Hematopoietic multipotent progenitor cell treated with erythropoietin and hydrocortisone succinate and interleukin-3 and kit ligand, for 17 days (in vitro differentiated cells): ENCODE measurements at regions not wholly inside any gene's neighbourhood (a gene's known extent, or its start where the extent isn't known, plus 50 kb on each side); places are given as distances from the start of the nearest gene placed in this dataset.
"Not testable (repeated sequence)": the region's sequence is repeated elsewhere in the genome, so short reads cannot be mapped to it uniquely, and the experiment has no call there.

ENCODE experiments used
- DNase-seq: peaks from one replicate; pipeline ENCODE4 v3.0.0-alpha.2; 2015; ENCODE audit warnings: low spot score

- no peak for DNase-seq
Measured at GRCh38 chr2:131828164-131828561, 300.5 kb downstream of the CCDC74A start.

DNA sequence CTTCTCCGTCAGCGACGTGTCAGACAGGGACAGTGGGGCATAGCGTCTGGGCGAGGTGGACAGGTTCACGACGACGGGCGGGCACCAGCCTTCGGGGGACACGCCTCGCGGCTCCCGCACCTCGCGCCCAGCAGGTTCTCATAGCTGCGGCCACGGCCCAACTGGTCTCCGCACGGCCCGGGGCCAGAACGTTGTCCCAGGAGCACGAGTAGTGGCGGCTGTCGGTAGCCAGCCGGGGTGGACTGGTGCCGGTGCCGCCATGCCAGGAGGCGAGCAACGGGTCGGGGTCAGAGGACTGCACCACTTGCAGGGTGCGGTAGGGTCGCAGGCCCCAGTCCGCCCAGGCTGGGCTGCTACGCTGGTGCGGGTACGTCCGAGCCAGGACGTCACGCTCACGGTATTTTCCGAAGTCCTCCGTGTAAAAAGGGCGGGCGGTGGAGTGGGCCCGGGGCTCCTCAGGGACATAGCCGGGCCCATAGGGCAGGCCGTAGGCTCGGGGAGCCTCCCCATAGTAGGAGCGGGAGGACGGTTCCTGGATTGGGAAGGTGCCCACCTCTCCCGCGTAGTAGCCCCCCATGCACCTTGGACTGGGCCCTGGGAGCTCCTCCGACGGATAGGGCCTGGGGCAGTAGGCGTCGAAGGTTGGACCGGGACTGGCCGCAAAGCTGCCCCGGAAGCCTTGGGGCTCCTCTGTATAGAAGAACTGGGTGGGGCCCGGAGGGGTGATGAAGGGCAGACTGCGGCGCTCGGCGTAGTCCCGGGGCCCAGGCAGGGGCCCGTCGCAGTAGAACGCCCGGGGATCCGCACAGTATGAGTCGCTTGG is 301.2 kb downstream of the CCDC74A start:
- DNase-seq = not testable (repeated sequence)

GRCh38 chr2:131829456-131830241 is 302.0 kb downstream of the CCDC74A start:
- DNase-seq = not testable (repeated sequence)

DNA sequence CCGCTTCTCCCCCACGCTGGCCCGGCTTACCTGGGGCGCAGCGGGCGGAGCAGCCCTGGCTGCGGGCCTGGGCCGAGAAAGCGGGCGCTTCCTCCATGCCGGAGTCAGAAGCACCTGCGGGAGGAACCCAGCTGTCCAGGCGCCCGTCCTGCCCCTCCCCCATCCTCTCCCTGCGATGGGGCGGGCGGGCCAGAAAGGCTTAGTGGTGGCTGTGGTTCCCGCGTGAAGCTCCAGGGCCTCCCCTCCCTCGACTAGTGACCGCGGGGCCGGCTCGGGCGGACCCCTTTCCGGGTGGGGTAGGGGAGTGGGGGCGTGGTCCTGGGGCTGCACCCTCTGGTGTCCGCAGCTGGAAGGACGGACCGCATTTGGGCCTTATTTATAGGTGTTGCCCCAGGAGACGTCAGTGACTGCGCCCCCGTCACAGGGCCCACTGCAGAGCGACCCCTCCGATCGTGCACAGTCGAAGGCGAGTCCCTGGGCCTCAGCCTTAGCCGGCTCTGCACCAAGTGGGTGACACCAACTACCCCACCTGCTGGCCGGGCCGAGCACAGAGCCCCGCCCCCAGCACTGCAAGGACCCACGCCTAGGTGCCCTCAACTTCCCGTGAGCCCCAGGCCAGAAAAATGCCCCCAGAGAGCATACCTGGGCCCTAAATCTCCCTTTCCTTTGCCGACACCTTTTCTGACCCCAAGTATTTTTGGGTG is 302.7 kb downstream of the CCDC74A start:
- not testable (repeated sequence) for DNase-seq

GRCh38 chr2:131830946-131831310 is 303.2 kb downstream of the CCDC74A start:
- DNase-seq = not testable (repeated sequence)

DNA sequence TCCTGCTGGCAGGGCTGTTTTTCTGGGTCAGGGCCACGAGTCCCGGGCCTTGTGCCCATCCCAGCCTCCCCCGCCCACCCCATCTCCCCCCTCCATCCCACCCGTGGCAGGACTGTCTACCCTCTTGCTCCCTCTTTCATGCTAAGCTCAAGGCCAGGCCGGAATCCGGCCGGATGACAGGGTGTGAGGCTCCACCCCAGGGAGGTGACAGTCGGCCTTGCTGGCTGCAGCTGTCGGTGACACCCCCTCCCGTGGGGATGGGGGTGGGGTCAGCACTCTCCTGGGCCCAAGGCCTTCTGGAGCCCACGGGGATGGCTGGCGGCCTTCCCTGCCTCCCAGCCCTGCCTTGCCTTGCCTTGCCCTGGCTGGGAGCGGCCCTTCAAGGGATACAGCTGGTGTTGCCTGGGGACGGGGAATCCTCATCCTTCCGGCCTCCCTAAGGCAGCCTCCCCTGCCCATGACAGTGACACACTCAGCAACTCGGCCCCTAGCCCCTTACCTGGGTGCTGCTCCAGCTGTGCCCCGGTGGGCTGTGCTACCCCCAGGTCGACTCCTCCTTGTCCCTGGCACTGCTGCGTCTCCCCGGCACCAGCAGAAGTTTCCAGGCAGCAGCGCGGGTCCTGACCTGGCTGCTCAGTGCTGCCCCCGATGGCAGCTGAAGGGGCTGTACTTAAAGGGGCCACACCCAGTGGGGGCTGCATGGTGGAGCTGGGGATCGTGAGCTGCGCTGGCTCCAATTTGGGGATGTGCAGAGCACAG is 303.9 kb downstream of the CCDC74A start:
- not testable (repeated sequence) for DNase-seq

- not testable (repeated sequence) for DNase-seq
Measured at GRCh38 chr2:131832209-131832780, 304.6 kb downstream of the CCDC74A start.

- not testable (repeated sequence) for DNase-seq
Measured at GRCh38 chr2:131832917-131833316, 305.2 kb downstream of the CCDC74A start.

- DNase-seq = not testable (repeated sequence)
Measured at GRCh38 chr2:131833367-131834202, 305.9 kb downstream of the CCDC74A start.

DNA sequence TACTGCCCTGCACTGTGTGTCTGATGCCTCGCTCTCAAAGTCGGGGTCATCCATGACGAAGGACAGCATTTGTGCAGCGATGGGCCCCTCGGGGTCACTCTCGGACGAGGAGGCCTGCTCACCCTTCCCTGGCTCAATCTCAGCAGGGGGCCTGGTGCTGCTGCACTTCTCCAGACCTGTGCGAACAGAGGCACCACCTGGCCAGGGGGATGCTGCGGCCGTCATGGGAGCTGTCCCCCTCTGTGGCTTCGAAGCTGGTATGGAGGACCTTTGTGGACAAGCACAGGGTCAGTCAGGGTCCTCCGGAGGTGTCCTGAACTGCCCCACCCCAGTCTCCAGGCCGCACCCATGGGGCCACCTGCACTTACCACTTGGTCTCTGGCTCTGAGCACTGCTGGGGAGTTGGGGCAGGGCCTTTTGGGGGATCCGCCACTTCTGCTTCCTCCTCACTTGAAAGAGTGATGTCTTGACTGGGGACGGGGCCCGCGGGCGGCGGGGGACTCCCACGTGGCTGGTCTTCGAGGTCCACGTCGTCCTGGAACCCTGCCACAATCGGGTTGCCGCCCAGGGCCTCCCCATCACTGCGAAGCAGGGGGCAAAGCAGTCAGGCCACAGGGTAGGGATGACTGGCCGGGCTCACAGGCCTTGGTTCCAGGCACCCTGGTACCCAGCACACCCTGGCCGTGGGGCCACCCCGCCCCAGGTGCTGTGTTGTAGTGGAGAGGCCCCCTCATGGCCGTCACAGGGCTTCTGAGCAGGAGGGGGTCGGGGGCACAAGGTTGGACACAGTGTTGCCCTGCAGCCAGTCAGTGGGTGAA is 306.7 kb downstream of the CCDC74A start:
- DNase-seq = not testable (repeated sequence)

DNA sequence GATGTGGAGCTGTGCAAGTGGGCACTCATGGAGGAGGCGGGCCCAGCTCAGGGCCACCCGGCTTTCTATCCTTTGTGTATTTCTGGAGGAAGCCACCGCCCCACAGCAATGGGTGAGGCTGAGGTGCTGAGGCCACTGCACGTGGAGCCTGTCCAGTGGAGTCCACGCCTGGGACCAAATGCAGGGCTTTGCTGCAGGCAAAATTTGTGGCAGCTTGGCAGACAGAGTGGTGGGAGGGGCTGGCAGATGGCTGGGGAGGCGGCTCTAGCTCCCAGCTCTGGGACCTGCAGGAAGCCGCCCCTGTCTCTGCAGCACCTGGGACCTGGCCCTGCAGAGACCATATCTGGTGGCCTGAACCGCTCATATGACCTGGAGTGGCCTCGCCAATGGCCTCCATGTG is 307.3 kb downstream of the CCDC74A start:
- DNase-seq = not testable (repeated sequence)

- DNase-seq = no peak
Measured at GRCh38 chr2:131835621-131836091, 308.0 kb downstream of the CCDC74A start.

- not testable (repeated sequence) for DNase-seq
Measured at GRCh38 chr2:131836116-131836515, 308.4 kb downstream of the CCDC74A start.

GRCh38 chr2:131844044-131844443 is 316.4 kb downstream of the CCDC74A start:
- not testable (repeated sequence) for DNase-seq

DNA sequence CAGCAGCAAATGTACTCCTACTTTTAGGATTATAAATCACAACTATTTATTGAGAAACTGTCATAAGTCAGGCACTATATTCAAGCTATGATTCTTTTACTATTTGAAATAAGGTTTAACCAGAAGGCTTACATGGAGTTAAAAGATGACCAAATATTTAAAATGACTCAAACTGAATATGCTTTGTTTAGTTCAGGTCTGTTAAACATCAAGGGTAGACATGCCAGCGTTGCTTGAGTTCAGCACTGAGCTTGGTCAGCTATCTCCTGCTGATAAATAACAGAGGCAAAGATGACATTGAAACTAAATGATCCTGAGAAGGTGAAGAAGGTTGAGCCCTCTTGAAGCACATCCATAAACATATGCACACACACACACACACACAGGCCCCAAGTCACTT is 305.6 kb downstream of the ANKRD30BL start:
- DNase-seq = not testable (repeated sequence)

DNA sequence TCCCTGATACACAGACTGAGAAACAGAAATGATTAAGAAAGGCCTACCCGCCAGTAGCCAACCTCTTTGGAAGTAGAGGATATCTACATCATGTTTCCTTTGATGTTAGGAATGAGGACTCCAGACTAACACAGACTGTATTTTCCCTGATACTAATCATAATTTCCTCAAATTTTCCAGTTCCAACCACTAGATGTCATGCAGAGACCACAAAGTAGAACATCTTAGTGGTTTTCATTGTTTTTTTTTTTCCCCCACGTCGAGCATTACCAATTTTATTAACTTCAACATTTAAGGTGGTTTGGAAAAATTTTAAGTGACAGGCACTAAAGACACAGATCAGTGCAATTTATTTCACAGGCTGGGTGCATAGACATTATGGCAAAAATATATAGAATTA is 303.6 kb downstream of the ANKRD30BL start:
- DNase-seq = not testable (repeated sequence)
